ENCODE measurements at regions not wholly inside any gene's neighbourhood (a gene's known extent, or its start where the extent isn't known, plus 50 kb on each side); places are given as distances from the start of the nearest gene placed in this dataset.

DNA sequence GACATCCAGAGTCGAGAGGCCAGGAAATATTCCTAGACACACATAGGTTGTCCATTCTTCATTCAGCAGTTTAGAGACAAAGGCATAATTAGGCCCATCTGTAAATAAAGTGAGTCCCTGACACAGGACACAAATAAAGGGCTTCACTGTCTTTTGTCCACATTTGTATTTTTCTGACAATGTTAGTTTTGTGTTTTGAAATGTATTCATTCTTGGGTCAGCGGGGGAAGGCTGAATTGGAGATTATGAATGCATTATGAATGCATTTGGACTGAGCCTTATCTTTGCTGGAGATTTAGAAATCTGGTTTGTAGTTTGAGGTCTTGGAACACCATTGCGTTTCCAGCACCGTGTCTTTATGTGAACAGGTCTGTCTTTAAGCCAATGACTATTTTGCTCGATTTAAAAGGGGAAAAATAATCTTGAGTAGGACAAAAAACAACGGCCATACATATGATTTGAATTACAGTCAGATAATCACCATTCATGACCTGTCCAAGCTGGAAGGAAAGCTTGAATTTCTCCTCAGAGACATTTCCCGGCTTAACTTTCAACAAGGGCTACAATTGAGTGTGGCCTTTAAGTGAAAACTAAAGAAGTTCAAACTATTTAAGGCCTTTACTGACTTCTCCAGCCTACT lies 334.8 kb downstream of the WDR11 start:
- DNase-seq, result no peak

DNA sequence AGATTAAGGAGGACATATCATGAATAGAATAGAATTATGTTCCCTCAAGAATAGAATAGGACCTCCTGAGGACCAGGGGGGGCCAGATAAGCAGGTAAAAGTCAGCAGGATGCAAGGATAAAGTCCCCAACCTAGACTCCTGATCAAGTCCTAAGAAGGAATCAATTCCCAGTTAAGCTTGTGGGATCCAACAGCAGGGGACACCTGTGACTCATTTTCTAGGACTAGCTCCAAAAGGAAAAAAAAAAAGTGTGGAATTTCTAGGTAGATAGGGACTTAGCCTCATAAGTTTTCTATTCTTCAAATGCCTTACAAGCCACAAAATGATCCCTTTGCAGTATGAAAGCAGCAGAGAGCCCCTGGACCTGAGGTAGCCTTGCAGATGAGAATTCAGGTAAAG lies 336.2 kb downstream of the WDR11 start:
- DNase-seq, result no peak

DNA sequence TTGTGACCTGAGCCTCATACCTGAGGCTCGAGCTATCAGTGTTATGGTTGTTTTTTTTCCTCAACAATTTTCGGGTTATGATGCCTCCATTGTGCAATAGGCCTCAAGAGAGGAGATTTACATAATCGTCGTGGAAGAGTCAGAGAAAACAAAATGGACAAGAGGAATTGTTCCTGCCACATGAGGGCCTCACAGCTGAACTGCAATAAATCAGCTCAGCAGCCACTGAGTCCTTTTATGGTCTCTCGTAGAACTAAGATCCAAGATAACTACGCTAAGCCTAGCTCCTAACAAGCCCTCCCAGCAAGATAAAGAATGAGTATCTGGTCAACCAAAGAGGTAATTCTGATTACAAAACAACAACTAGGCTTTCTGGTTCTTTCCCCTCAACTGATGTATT lies 336.8 kb downstream of the WDR11 start:
- DNase-seq, result no peak

DNA sequence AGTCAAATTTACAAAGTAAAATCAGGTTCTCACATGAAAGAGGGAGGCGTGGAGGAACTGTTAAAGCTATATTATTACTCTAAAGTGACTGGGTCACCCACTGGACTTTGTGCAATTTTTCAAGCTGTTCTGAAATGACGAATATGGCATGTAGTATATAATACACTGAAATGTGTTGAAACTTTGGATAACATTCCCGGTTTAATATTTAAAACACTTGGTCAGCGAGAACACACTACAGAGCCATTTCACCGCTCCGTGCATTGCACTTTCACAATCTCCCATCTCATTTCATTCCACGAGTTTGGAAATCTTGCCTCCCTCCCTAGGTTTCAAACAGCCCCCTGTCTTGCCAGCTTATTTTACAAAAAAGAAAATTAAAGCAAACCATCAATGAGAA lies 337.9 kb downstream of the WDR11 start:
- no peak for DNase-seq

DNA sequence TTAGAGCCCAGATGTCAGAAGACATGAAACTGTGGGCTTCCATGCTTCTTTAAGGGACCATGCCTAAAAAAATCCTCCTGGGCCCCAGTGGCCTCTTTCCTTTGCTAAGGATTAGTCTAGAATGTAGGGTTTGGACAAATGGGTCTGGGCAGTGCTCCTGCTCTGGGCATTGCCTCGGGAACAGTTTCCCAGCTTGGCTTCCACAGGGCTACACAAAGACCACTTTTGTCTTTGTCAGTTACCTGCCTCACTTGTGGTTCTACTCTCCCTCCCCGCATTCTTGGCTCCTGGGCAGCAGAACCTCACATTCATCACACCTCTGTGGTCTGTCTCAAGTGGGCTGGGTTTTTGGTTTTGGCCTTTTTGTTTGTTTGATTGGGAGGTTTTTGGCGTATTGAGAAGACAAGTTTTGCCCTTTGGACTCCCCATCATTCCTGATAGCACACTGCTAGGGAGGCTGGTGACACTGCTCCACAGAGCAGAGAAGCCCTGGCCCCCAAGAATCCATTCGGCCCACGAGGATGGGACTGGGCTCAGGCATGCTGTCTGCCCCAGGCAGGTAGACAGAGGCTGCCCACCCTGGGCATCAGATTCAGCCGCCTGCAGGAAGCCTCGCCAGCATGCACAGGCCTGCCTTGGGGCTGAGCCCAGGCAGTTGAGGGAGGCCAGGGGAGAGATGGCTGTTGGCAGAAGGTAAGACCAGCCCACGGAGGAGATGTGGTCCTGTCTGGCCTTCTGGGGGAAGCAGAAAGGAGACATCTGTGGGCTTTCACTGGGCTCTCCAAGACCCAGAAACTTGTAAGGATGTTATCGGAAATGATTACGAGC lies 343.7 kb downstream of the WDR11 start:
- DNase-seq, result no peak

DNA sequence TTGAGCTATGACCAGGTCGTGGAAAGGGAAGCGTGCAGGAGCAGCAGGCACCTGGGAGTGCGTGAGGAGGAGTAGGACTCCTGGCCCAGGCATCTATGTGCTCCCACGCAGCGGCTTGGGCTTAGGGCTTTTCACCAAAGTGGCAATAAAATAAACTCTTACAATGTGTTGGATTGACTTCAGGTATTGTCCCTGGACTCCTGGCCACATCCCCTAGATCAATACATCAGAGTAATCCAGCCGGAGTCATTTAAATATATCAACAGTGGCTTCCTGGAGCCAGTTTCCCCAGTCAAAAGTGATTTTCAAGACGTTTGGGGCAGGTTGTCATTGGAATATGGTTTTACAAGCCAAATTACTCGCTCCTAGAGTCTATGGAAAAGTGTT lies 344.4 kb downstream of the WDR11 start:
- no peak for DNase-seq

DNA sequence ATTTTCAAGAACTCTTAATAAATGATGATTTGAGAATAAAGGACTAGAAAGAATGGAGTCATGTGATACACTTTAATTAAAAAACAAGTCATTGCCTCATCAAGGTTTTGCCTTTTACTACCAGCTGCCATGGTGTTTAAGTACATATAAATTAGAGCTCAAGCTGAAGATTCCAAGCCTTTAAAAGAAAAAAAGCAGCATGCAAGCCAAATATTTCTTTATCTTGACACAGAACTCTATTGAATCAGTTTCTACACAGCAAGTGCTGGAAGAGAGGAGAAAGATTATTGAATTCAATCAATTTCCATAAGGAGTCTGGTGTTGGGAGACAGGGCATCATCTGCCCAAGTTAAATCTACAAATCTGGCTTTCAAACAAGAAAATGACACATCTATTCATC lies 347.9 kb downstream of the WDR11 start:
- DNase-seq, result no peak

DNA sequence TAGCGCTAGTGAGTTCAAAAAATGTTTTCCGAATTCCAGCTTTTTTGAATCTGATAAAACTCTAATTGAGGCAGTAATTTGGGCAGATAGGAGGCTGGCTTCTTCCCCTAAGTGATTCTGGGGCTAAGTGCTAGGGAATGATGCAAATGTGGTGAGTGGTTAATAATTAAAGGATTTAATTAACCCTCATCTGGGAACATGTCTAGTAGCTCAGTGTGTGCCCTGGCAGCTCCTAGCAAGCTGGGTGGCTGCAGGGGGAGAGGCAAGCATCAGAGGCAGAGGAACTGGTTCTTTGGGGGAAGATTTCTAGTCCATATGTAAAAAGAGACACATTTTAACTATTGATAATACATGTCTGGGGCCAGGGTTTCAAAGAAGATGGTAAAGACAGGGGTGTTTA lies 354.5 kb downstream of the WDR11 start:
- no peak for DNase-seq

DNA sequence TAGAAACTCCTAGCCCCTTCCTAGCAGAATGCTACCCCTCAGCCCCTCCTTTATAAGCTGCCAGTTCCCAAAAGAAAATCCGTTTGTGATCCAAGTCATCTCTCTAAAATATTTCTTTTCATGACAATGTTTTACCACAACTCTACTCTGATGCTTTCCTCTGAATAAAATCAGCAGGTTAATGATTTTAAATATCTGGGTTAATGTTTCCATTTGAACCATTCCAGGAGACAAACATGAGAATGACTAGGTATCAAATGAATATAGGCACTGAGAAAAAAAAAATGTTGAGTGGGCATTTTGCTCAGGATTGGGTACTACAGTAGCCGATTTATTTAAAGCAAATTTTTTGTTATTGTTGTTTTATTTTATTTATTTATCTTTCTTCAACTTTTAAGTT lies 360.3 kb downstream of the WDR11 start:
- no peak for DNase-seq

DNA sequence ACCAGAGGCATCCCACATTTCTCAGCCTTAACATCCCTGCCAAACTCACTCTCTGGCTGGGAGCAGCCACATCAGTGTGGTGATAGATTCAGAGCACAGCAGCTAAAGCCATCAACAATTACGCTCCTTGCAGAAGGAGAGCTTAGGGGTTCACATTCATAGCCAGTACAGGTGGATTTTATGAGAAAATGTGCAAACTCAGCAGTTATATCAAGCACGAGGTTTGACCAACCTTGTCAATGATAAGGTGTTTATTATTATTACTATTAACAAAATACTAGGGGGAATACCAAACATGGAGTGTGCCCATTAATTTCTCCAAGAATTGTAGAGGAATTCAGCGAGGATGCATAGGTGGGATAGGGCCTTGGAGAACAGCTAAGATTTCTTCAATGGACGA lies 362.3 kb downstream of the WDR11 start:
- DNase-seq, result no peak

DNA sequence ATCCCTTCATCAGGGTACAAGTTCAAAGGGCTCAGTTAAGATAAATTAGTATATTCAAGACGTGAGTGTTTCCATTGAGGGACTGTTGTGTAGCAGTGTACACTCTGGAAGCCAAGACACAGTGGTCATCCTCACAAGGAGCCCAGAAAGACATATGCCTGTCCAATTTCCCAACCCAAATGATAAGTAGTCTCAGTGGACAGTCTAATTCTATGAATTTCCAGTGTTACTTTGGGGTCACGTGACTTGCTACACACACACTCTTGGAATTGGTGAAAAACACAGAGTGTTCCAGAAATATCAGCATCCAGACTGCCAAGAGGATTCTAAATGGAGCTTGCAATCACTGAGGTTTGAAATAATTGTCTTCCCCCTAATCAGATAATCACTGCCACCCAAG lies 365.1 kb downstream of the WDR11 start:
- DNase-seq, result no peak

DNA sequence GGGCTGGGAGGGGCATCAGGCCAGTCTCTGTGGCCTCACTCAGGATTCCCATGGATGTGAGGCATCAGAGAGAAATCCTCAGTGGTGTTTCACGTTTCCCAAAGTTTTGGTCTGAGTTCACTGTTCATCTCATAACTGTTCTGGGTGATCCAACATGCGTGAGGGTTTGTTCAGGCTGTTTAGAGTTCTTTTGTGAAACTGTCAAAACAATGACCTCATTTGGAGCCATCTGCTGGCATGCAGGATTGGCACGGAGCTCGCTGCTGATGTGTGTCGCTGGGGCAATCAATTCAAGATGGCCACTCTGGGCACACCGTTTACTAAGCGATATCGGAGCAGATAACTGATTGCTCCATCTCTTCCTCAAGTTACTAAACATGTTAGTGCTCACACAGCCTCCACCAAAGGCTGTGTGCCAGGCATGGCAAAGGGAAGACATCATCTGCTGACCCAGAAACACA lies 365.6 kb downstream of the WDR11 start:
- DNase-seq, result no peak

DNA sequence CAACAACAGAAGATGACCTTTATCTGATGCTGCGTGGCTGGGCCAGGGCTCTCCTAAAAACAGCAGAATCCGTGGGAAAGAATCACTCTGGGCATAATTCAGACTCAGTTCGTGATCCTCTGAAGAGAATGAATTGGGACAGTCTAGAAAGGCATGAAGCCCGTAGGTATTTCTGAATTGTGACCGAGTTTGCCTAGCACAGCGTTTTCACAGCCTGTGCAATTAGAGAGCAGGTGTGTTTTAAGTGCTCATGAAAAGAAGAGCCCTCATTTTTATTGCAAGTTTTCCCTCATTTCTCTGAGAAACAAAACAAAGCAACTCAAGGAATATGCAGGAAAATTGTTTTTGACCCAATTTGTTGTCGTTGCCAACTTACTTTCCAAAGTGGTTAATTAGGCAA lies 366.2 kb downstream of the WDR11 start:
- DNase-seq, result no peak

DNA sequence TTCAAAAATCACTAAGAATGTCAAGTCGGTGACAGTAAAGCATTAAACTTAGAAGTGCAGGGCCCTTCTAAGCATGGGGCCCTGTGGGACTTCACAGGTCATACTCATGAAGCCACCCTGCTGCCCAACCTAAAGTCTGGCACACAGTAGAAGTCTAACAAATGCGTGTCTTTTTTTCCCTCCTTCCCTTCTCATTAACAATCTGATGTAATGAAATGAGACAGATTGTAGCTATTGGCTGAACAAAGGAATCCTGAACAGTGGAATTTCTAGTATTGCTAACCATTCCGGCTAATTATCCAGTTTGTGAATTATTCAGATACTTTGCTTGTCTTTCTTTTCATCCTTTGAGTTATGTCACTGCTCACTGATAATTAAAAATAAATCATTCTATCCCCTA lies 369.9 kb downstream of the WDR11 start:
- DNase-seq, result no peak

DNA sequence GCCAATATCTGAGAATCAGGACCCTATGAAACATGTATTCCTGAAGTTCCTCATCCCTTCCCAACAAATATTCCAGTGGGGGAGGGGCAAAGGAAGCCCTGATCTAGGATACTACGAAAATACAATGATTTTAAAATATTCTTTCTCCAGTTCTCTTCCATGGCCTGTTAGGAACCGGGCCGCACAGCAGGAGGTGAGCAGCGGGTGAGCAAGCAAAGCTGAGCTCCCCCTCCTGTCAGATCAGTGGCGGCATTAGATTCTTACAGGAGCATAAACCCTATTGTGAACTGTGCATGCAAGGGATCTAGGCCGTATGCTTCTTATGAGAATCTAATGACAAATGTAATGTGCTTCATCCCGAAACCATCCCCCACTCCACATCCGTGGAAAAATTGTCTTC lies 370.8 kb downstream of the WDR11 start:
- DNase-seq, result no peak

DNA sequence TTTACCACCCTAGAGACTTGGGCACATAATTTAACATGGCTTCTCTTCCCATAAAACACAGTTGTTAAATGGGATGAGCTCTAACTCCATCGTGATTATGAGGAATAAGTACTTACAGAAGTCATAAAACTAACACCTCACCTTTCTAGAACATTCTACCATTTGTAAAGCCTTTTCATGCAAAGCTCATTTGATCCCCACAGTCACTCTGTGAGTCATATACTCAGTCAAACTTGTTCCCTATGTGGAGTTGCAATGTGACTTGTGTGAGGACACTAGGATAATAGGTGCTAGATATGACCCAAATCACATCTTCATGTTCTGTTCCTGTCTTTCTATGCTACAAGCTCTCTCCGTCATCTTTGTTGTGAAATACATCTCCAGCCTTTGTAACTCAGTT lies 371.7 kb downstream of the WDR11 start:
- no peak for DNase-seq

DNA sequence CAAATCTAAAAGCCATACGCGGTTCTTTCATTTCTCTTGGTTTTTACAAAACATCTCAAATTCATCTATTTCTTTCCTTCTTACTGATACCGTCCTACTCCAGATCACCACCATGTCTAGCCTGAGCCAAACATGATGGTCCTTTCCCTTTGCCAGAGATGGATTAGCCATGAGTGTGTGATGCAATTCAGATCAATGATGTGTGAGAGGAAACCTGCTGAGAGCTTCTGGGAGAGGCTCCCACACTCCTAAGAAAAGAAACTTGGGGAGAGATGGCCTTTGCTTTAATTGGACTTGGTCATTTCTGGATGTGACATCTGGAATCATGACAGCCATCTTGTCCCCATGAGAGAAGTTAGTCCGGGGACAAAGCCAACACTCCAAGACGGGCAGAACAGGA lies 367.2 kb downstream of the FGFR2 start:
- DNase-seq, result no peak

DNA sequence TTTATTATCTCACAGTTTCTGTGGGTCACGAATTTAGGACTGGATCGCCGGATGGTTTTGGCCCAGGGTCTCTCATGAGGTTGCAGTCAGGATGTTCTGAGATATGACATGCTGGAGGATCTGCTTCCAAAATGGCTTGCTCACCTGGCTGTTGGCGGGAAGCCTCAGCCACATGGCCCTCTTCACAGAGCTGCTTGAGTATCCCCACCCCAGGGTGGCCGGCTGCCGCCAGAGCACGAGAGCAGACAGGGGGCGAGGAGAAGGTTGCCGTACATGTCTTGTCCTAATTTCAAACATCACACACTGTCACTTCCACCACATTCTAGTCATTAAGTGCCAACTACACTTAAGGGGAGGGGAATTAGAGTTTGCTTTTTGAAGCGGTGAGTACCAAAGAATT lies 365.8 kb downstream of the FGFR2 start:
- DNase-seq, result no peak

DNA sequence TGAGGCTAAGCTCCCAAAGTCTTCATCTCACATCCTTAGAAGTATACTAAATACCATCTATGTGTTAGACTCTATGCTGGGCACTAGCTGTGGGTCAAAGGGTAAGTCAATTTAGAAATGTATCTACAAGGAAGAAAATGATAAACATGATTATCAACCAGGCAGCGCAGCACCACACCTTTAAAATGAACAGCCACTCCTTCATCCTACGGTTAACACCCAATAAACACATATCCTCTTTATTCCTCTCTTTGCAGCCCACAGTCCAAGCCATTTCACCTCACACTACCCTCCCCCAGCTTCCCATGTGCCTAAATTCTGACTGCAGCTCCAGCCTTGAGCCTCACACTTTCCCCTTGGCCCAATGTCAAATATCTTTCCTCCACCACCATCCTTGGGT lies 362.6 kb downstream of the FGFR2 start:
- no peak for DNase-seq

DNA sequence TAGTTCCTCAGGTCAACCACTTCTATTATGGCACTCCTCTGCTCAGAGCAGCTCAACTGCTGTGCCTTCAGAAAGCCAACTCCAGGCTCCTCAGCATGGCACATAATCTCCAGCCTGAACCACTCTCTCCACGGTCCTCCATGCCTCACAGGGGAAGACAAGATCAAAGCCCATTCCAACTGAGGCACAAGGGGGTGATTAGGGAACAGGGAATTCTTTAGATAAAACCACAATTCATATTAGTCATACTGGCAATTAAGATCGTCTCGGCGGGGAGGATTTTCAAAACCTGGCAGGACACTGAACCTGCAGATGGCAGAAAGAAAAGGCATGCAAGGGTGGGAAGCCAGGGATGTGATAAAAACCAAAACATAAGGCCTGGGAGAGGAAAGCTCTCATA lies 361.6 kb downstream of the FGFR2 start:
- DNase-seq, result no peak

DNA sequence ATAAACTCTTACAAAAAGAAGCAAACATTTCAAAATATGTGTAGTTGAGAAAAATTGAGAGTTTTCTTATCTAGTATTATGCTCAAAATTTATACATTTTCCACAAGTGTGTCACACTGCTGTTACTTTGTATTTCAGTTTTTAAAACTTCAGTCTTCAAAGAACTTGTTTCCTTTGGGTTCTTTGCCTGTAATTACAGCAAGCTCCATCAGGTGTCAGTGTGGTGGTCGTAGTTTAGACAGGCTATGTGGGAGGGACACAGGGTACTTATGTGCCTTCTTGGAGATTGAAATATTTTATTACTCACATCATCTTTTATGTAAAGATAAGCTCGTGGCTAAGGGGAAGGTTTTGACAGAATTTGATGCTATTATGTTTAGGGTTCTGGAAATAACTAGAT lies 360.5 kb downstream of the FGFR2 start:
- DNase-seq, result no peak

DNA sequence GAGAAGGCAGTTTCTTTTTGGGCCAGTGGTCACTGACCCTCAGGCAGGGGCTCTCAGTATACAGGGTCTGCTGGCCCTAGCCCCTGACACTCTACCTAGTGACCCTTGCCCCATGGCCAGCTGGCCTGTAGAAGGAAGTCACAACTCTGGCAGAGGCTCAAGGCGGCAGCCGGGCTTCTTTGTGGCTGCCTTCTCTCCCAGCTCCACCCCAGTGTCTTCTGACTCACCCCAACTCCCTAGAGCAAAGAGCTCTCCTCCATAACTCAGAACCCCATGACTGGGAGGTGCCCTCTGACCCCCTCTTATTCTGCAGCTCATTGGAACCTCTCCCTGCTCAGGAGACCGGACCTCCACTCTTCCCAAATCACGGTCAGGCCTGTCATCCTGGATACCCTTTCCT lies 358.2 kb downstream of the FGFR2 start:
- DNase-seq, result no peak

DNA sequence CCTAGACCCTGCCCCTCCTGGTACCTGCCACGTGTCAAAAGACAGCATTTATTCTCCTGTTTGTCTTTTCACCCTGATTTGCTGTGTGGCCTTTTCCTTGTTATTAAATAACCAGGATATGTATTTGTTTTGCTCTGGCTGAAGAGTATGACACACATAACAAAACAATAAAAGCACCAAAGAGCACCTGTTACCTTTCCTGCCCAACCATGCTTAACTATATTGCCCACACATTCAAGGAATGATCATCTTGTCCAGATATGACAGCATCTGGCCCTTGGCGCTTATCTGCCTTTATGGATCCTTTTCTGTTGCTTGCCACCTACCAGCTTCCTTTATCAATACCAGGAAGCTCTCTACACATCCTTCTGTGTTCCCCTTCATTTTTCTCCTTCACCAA lies 357.7 kb downstream of the FGFR2 start:
- DNase-seq, result no peak

DNA sequence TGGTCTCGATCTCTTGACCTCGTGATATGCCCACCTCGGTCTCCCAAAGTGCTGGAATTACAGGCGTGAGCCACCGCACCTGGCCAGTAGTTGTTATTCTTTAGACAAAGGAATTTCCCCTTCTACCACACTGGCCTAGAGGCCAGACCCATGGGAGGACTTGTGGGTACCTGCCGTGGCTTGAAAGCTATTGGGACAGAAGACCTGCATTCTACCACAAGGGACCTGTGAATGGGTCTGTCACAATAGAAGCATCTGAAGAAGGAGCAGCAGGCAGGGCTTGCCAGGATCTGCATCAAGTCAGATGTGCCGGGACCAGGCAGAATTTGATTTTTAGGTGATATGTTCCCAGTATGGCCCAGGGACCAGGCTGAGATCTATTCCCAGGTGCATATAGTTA lies 356.9 kb downstream of the FGFR2 start:
- no peak for DNase-seq

Measured in CD4-positive, alpha-beta T cell treated with Interferon gamma for 1 hour (primary cell).